ENCODE measurements at regions not wholly inside any gene's neighbourhood (a gene's known extent, or its start where the extent isn't known, plus 50 kb on each side); places are given as distances from the start of the nearest gene placed in this dataset.
"Not testable (repeated sequence)": the region's sequence is repeated elsewhere in the genome, so short reads cannot be mapped to it uniquely, and the experiment has no call there.

DNA sequence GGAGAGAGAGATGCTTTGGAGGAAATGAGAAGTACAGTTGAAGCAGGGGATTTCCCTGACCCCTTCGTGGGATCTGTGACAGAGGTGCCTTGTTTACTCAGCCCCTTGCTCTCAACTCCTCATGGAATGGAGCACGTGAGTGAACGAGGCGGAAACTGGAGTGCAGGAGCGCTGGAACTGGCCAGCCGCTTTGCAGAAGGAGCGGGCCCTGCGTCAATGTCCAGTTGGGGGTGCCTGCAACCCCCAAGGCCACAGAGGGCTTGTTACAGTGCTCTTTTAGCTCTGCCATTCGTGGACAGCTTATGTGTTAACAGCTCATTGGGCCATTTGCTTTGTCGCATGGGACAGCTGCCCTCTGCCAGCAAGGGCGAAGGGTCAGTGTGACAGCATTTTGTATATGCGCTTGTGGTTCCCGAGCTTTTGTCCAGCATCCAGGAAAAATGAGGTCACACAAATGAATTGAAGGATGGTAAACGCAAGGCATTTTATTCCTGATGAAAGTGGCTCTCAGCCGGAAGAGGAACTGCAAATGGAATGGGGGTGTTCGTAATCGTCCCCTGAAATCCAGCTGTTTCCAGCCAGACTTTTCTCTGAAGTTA, 1395.1 kb downstream of the CDH8 start:
- Mint-ChIP-seq H3K9me3 (no peaks in the 10 kb centered on the region), H3K27me3 (ENCODE audit: low read depth) (no peaks in the 10 kb centered on the region), H3K4me1 (no peaks in the 10 kb centered on the region), H3K27ac (no peak overlapping the region), H3K36me3 (ENCODE audit: low read depth) (no peaks in the 10 kb centered on the region), H3K4me3 (no peak overlapping the region)
- TF ChIP-seq, protein P1, sequence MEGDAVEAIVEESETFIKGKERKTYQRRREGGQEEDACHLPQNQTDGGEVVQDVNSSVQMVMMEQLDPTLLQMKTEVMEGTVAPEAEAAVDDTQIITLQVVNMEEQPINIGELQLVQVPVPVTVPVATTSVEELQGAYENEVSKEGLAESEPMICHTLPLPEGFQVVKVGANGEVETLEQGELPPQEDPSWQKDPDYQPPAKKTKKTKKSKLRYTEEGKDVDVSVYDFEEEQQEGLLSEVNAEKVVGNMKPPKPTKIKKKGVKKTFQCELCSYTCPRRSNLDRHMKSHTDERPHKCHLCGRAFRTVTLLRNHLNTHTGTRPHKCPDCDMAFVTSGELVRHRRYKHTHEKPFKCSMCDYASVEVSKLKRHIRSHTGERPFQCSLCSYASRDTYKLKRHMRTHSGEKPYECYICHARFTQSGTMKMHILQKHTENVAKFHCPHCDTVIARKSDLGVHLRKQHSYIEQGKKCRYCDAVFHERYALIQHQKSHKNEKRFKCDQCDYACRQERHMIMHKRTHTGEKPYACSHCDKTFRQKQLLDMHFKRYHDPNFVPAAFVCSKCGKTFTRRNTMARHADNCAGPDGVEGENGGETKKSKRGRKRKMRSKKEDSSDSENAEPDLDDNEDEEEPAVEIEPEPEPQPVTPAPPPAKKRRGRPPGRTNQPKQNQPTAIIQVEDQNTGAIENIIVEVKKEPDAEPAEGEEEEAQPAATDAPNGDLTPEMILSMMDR (IDR thresholded peaks at IDR 0.05; ENCODE audit: unreplicated experiment in 3 of 3): no peak

DNA sequence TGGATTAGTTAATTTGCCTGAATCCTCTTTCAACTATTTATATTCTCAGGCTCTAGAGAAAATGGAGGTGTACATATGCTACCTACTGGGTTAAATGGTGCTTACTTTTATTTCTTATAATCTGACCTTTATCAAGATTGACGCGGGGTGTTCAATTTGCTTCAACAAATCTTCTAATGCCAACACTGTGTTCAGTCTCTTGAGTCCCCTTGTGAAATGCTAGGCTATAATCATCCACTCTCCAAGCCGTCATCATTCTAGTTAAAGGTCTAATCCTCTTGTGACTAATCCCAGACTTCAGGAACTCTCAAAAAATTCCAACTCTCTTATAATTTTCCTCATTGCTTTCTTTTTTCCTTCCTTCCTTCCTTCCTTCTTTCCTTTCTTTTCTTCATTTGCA, 1396.2 kb downstream of the CDH8 start:
- Mint-ChIP-seq H3K9me3 (no peaks in the 10 kb centered on the region), H3K27ac (no peak overlapping the region), H3K27me3 (ENCODE audit: low read depth) (no peaks in the 10 kb centered on the region)

DNA sequence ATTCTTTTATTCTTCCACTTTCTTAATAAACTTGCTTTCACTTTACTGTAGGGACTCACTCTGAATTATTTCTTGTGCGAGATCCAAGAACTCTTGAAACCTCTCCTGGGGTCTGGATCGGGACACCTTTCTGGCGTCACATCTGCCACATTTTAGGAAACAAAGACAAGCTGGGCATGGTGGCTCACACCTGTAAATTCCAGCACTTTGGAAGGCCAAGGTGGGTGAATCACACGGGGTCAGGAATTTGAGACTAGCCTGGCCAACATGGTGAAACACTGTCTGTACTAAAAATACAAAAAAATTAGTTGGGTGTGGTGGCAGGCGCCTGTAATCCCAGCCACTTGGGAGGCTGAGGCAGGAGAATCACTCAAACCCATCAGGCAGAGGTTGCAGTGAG, 1399.6 kb downstream of the CDH8 start:
- not testable (repeated sequence) for H3K9me3 Mint-ChIP-seq; H3K36me3 Mint-ChIP-seq (ENCODE audit: low read depth); H3K27ac Mint-ChIP-seq; H3K27me3 Mint-ChIP-seq (ENCODE audit: low read depth); H3K4me1 Mint-ChIP-seq; H3K4me3 Mint-ChIP-seq

More for the DNA sequence above, 1396.2 kb downstream of the CDH8 start:
- Mint-ChIP-seq H3K4me1 (no peaks in the 10 kb centered on the region), H3K36me3 (ENCODE audit: low read depth) (no peaks in the 10 kb centered on the region), H3K4me3 (no peak overlapping the region)
- TF ChIP-seq, protein P1 (IDR thresholded peaks at IDR 0.05; ENCODE audit: unreplicated experiment in 3 of 3): no peak

DNA sequence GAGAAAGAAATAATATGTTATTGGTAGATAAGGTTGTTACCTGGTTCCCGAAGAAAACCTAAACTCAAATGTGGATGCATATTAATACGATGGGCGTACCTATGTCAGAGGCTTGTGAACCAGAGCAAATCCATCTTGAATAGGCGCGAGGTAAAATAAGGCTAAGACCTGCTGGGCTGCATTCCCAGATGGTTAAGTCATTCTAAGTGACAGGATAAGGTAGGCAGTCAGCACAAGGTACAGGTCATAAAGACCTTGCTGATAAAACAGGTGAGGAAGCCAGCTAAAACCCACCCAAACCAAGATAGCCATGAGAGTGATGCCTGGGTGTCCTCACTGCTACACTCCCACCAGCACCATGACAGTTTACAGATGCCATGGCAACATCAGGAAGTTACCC, 1400.1 kb downstream of the CDH8 start:
- peaks cover 6% of the 10 kb centered on the region for H3K9me3 Mint-ChIP-seq
- H3K4me3 Mint-ChIP-seq: no peak overlapping the region

DNA sequence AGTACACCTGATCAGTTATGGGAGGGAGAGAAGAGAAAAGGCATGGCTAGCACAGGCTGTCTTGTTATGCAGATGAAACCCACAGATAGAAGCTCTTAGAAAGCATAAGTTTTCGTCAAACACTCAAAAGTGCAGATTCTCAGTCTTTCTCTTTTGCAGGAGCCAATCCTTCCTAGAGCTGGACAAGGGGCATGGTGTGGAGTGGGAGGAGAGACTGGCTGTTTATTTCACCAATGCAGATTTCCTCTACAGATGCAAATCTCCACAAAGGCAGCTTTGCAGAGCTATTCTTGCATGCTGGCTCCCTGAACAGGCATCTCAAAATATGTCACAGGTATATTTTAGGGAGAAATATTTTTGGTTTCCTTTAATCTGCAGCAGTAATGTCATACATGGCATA, 1400.7 kb downstream of the CDH8 start:
- Mint-ChIP-seq H3K4me1 (no peaks in the 10 kb centered on the region), H3K36me3 (ENCODE audit: low read depth) (no peaks in the 10 kb centered on the region), H3K27ac (no peak overlapping the region), H3K4me3 (no peak overlapping the region), H3K27me3 (ENCODE audit: low read depth) (no peaks in the 10 kb centered on the region), H3K9me3 (peaks cover 6% of the 10 kb centered on the region)
- TF ChIP-seq, protein P1 (IDR thresholded peaks at IDR 0.05; ENCODE audit: unreplicated experiment in 3 of 3): no peak

More for the DNA sequence above, 1400.1 kb downstream of the CDH8 start:
- Mint-ChIP-seq H3K27me3 (ENCODE audit: low read depth) (no peaks in the 10 kb centered on the region), H3K4me1 (no peaks in the 10 kb centered on the region), H3K36me3 (ENCODE audit: low read depth) (no peaks in the 10 kb centered on the region), H3K27ac (no peak overlapping the region)
- TF ChIP-seq, protein P1 (IDR thresholded peaks at IDR 0.05; ENCODE audit: unreplicated experiment in 3 of 3): no peak

DNA sequence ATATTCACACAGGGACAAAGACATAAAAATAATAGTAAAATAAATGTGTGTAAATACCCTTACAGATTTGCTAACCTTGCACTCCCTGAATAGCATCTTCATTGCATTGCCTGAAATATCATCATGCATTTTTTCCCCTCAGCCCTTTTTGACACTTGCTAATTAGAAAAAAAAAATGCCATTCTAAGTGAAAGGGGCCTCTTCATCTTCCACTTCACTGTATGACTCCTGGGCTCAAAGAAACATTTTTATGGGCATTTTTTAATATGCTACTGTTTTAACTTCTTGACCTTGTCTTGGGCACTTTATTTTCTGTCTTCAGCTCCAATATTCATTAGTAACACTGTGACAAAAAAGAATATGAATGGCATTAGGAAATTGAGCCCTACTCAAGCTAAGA, 1424.4 kb downstream of the CDH8 start:
- Mint-ChIP-seq H3K27me3 (ENCODE audit: low read depth) (no peaks in the 10 kb centered on the region), H3K4me3 (no peak overlapping the region), H3K4me1 (no peaks in the 10 kb centered on the region), H3K9me3 (no peaks in the 10 kb centered on the region), H3K36me3 (ENCODE audit: low read depth) (no peaks in the 10 kb centered on the region), H3K27ac (no peak overlapping the region)
- TF ChIP-seq, protein P1 (IDR thresholded peaks at IDR 0.05; ENCODE audit: unreplicated experiment in 3 of 3): no peak

All from nephron (organoid).